Panc1 (cell line): ENCODE measurements at regions not wholly inside any gene's neighbourhood (a gene's known extent, or its start where the extent isn't known, plus 50 kb on each side); places are given as distances from the start of the nearest gene placed in this dataset.

Source experiments
- ATAC-seq: fragments of 200-7000 bp; cut with Tn5 transposase; 2 replicates; pipeline ENCODE4 v1.9.1; 2020; ENCODE audit warnings: mild to moderate bottlenecking, moderate library complexity
- BruUV-seq: library from RNA; stranded (reverse); fragments of 400-500 nt; replicated peaks from 2 replicates; lab custom pipeline; 2021; lab: Mats Ljungman, UMichigan
- CTCF ChIA-PET: fragments of 300-600 bp; sonication (Branson Sonifier 250); formaldehyde crosslinking; loops from one replicate; lab custom pipeline; 2022; ENCODE audit warnings: antibody characterized with exemption; lab: Charles Lee
- POLR2A ChIA-PET: fragments of 300-600 bp; sonication (Branson Sonifier 250); formaldehyde crosslinking; loops from one replicate; lab custom pipeline; 2022; ENCODE audit warnings: antibody characterized with exemption; lab: Charles Lee
- DNase-seq: peaks from one replicate; pipeline ENCODE4 v3.0.0-alpha.2; 2010; ENCODE audit warnings: low read depth, low spot score
- H3K27ac ChIP-seq: 2 replicates; pipeline ENCODE4 v1.5.1; 2011; ENCODE audit warnings: mild to moderate bottlenecking, low read length, inconsistent platforms
- H3K27me3 ChIP-seq: fragments of 200-500 bp; sonication (Bioruptor generic); 2 replicates; pipeline ENCODE4 v1.6.0; 2014; ENCODE audit warnings: low read length, inconsistent platforms; ENCODE audit not compliant: control insufficient read depth, insufficient read depth
- H3K36me3 ChIP-seq: fragments of 200-500 bp; sonication (Bioruptor generic); 2 replicates; pipeline ENCODE4 v1.5.1; 2014; ENCODE audit warnings: inconsistent platforms, mild to moderate bottlenecking, low read length, moderate library complexity; ENCODE audit not compliant: control insufficient read depth, insufficient read depth
- H3K4me1 ChIP-seq: 2 replicates; pipeline ENCODE4 v1.5.1; 2011; ENCODE audit warnings: inconsistent platforms, mild to moderate bottlenecking, low read length, moderate library complexity; ENCODE audit not compliant: control insufficient read depth, insufficient read depth
- H3K4me3 ChIP-seq, 2 experiments: 2 replicates each; pipeline ENCODE4 v1.5.1; 2011 to 2012; ENCODE audit warnings: low read depth in 2 of 2, low read length in 2 of 2, mild to moderate bottlenecking in 2 of 2, inconsistent platforms in 1 of 2, moderate library complexity in 1 of 2
- H3K9me3 ChIP-seq: fragments of 200-500 bp; sonication (Bioruptor generic); 2 replicates; pipeline ENCODE4 v1.5.1; 2014; ENCODE audit warnings: low read depth, mild to moderate bottlenecking, inconsistent platforms, low read length, moderate library complexity; ENCODE audit not compliant: control insufficient read depth, insufficient read depth
- CTCF ChIP-seq: fragments of 450-650 bp; IDR thresholded peaks from 2 replicates; pipeline ENCODE4 v1.5.1; 2017; ENCODE audit warnings: mild to moderate bottlenecking
- POLR2AphosphoS5 ChIP-seq: IDR thresholded peaks from 2 replicates; pipeline ENCODE4 v1.6.1; 2012; ENCODE audit warnings: mild to moderate bottlenecking, low read depth, low read length, moderate library complexity
- REST ChIP-seq, 2 experiments: IDR thresholded peaks; 2 replicates each; pipeline ENCODE4 v1.6.1; 2011 to 2012; ENCODE audit warnings: low read depth in 2 of 2, control low read depth in 1 of 2, low read length in 1 of 2, mild to moderate bottlenecking in 1 of 2, moderate library complexity in 1 of 2; ENCODE audit not compliant: insufficient read depth in 1 of 2
- SIN3A ChIP-seq: IDR thresholded peaks from 2 replicates; pipeline ENCODE4 v1.6.1; 2012; ENCODE audit warnings: low read depth, mild to moderate bottlenecking, low read length, moderate library complexity, borderline replicate concordance; ENCODE audit not compliant: insufficient read depth
- TCF7L2 ChIP-seq: IDR thresholded peaks from 2 replicates; pipeline ENCODE4 v1.6.1; 2011; ENCODE audit warnings: mild to moderate bottlenecking, low read depth, low read length, inconsistent platforms
- in situ Hi-C: cut with HindIII; loops from 2 replicates; pipeline ENCODE4 v1.10.0; 2016; ENCODE audit warnings: low sequenced_read_pairs, low pct_unique_long_range_greater_than_20kb
- intact Hi-C: fragments of 100-400 bp; cut with micrococcal nuclease; formaldehyde crosslinking; loops from one replicate; pipeline ENCODE4 v1.10.0; 2022; ENCODE audit not compliant: unreplicated experiment

- POLR2A ChIA-PET: no interaction called here
- ATAC-seq: no peak
These were observed 78.4 kb upstream of the MEX3C start for GRCh38 chr18:51275712-51276476.

GRCh38 chr18:51278045-51278649, 80.7 kb upstream of the MEX3C start:
- BruUV-seq: no TSS peak
- in situ Hi-C loops: no loop called here

More at GRCh38 chr18:51275712-51276476, 78.4 kb upstream of the MEX3C start:
- TF ChIP-seq POLR2AphosphoS5: no peak
- TF ChIP-seq CTCF: no peak
- no peak for TF ChIP-seq REST (IDR thresholded peaks at IDR 0.05; ENCODE audit: insufficient read depth in 1 of 2, low read depth in 2 of 2, low read length in 1 of 2)
- no peak for TF ChIP-seq TCF7L2
- TF ChIP-seq SIN3A: no peak
- Histone ChIP-seq H3K4me3 (no peak overlapping the region), H3K27me3 (no peaks in the 10 kb centered on the region), H3K27ac (no peak overlapping the region), H3K4me1 (no peaks in the 10 kb centered on the region), H3K36me3 (no peaks in the 10 kb centered on the region), H3K9me3 (no peaks in the 10 kb centered on the region)
- CTCF ChIA-PET: no interaction called here
- in situ Hi-C loops: no loop called here
- intact Hi-C loops: no loop called here
- no TSS peak for BruUV-seq
- no peak for DNase-seq

More at GRCh38 chr18:51278045-51278649, 80.7 kb upstream of the MEX3C start:
- TF ChIP-seq CTCF (peak; percentile 57), SIN3A (no peak)
- Histone ChIP-seq H3K9me3 (no peaks in the 10 kb centered on the region), H3K27me3 (no peaks in the 10 kb centered on the region), H3K4me3 (no peak overlapping the region), H3K4me1 (no peaks in the 10 kb centered on the region), H3K27ac (no peak overlapping the region), H3K36me3 (no peaks in the 10 kb centered on the region)
- ATAC-seq (no peak), DNase-seq (peak; percentile 2)
- intact Hi-C loops: no loop called here
- CTCF ChIA-PET: interaction anchor here (0.7 kb wide), 1 partner anchor 980 kb away, joined by 3 read pairs; no protein-coding TSS in a partner anchor
- POLR2A ChIA-PET: no interaction called here
